ENCODE measurements at regions not wholly inside any gene's neighbourhood (a gene's known extent, or its start where the extent isn't known, plus 50 kb on each side); places are given as distances from the start of the nearest gene placed in this dataset.
A peak's percentile ranks its signal among the peaks of the same experiment; 100 is the strongest.

DNA sequence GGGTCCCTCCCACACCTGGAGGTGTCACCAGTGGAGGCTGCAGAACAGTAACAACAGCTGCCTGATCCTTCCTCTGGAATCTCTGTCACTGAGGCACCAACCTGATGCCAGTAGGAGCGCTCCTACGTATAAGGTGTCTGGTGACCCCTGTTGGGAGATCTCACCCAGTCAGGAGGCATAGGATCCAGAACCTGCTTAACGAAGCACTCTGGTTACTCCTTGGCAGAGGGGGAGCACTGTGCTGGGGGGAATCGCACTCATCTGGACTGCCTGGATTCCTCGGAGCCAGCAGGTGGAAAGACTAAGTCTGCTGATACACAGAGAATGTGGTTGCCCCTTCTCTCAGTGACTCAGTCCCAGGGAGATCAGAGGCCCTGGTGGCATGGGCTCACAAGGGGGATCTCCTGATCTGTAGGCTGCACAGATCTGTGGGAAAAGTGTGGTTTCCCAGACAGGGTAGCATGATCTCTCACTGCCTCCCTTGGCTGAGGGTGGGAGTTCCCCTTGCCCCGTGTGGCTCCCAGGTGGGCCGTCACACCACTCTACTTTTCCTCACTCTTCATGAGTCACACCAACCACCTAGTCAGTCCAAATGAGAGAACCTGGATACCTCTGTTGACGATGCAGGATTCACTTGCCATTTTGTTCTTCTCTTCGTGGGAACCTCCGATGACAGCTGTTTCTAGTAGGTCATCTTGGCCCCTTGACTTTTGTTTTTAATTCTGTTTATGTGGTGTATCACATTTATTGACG, 305.9 kb downstream of the IDS start (continued):
- TF ChIP-seq, protein P1, sequence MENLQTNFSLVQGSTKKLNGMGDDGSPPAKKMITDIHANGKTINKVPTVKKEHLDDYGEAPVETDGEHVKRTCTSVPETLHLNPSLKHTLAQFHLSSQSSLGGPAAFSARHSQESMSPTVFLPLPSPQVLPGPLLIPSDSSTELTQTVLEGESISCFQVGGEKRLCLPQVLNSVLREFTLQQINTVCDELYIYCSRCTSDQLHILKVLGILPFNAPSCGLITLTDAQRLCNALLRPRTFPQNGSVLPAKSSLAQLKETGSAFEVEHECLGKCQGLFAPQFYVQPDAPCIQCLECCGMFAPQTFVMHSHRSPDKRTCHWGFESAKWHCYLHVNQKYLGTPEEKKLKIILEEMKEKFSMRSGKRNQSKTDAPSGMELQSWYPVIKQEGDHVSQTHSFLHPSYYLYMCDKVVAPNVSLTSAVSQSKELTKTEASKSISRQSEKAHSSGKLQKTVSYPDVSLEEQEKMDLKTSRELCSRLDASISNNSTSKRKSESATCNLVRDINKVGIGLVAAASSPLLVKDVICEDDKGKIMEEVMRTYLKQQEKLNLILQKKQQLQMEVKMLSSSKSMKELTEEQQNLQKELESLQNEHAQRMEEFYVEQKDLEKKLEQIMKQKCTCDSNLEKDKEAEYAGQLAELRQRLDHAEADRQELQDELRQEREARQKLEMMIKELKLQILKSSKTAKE (IDR thresholded peaks at IDR 0.05; ENCODE audit: low read depth, poor library complexity, severe bottlenecking) = no peak
- TF ChIP-seq SUZ12 (IDR thresholded peaks at IDR 0.05; ENCODE audit: unreplicated experiment) (no peak), KLF5 (IDR thresholded peaks at IDR 0.05; ENCODE audit: partially characterized antibody) (no peak), MEF2A (IDR thresholded peaks at IDR 0.05; ENCODE audit: insufficient read depth, low read depth, low read length) (0 out of 2 replicates have a peak, but pooled peaks have one; percentile 6), ZNF622 (IDR thresholded peaks at IDR 0.05) (no peak), BMI1 (IDR thresholded peaks at IDR 0.05; ENCODE audit: borderline replicate concordance) (no peak), NBN (IDR thresholded peaks at IDR 0.05) (peak; percentile 57), GATAD2B (conservative IDR thresholded peaks at IDR 0.05; ENCODE audit: low read depth) (peak; percentile 100), RCOR1 (conservative IDR thresholded peaks at IDR 0.05; ENCODE audit: low read depth, low read length) (no peak), ATF7 (IDR thresholded peaks at IDR 0.05; ENCODE audit: low read depth) (peak; percentile 74), POLR2AphosphoS5 (IDR thresholded peaks at IDR 0.05; ENCODE audit: low read length) (peak; percentile 47; the same call in 1 of the 2 replicates), NR2F1 (conservative IDR thresholded peaks at IDR 0.05) (peak; percentile 50; the same call in 1 of the 2 replicates)
- TF ChIP-seq, protein P2, sequence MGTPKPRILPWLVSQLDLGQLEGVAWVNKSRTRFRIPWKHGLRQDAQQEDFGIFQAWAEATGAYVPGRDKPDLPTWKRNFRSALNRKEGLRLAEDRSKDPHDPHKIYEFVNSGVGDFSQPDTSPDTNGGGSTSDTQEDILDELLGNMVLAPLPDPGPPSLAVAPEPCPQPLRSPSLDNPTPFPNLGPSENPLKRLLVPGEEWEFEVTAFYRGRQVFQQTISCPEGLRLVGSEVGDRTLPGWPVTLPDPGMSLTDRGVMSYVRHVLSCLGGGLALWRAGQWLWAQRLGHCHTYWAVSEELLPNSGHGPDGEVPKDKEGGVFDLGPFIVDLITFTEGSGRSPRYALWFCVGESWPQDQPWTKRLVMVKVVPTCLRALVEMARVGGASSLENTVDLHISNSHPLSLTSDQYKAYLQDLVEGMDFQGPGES (IDR thresholded peaks at IDR 0.05) = no peak
- TF ChIP-seq, protein P3, sequence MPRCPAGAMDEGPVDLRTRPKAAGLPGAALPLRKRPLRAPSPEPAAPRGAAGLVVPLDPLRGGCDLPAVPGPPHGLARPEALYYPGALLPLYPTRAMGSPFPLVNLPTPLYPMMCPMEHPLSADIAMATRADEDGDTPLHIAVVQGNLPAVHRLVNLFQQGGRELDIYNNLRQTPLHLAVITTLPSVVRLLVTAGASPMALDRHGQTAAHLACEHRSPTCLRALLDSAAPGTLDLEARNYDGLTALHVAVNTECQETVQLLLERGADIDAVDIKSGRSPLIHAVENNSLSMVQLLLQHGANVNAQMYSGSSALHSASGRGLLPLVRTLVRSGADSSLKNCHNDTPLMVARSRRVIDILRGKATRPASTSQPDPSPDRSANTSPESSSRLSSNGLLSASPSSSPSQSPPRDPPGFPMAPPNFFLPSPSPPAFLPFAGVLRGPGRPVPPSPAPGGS (IDR thresholded peaks at IDR 0.05; ENCODE audit: borderline replicate concordance, insufficient read depth, low read depth, low read length, poor library complexity, severe bottlenecking) = peak; percentile 99
- TF ChIP-seq, protein P4, sequence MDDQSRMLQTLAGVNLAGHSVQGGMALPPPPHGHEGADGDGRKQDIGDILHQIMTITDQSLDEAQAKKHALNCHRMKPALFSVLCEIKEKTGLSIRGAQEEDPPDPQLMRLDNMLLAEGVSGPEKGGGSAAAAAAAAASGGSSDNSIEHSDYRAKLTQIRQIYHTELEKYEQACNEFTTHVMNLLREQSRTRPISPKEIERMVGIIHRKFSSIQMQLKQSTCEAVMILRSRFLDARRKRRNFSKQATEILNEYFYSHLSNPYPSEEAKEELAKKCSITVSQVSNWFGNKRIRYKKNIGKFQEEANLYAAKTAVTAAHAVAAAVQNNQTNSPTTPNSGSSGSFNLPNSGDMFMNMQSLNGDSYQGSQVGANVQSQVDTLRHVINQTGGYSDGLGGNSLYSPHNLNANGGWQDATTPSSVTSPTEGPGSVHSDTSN (IDR thresholded peaks at IDR 0.05; ENCODE audit: insufficient replicate concordance, low read depth, low read length) = no peak
- TF ChIP-seq, protein P5, sequence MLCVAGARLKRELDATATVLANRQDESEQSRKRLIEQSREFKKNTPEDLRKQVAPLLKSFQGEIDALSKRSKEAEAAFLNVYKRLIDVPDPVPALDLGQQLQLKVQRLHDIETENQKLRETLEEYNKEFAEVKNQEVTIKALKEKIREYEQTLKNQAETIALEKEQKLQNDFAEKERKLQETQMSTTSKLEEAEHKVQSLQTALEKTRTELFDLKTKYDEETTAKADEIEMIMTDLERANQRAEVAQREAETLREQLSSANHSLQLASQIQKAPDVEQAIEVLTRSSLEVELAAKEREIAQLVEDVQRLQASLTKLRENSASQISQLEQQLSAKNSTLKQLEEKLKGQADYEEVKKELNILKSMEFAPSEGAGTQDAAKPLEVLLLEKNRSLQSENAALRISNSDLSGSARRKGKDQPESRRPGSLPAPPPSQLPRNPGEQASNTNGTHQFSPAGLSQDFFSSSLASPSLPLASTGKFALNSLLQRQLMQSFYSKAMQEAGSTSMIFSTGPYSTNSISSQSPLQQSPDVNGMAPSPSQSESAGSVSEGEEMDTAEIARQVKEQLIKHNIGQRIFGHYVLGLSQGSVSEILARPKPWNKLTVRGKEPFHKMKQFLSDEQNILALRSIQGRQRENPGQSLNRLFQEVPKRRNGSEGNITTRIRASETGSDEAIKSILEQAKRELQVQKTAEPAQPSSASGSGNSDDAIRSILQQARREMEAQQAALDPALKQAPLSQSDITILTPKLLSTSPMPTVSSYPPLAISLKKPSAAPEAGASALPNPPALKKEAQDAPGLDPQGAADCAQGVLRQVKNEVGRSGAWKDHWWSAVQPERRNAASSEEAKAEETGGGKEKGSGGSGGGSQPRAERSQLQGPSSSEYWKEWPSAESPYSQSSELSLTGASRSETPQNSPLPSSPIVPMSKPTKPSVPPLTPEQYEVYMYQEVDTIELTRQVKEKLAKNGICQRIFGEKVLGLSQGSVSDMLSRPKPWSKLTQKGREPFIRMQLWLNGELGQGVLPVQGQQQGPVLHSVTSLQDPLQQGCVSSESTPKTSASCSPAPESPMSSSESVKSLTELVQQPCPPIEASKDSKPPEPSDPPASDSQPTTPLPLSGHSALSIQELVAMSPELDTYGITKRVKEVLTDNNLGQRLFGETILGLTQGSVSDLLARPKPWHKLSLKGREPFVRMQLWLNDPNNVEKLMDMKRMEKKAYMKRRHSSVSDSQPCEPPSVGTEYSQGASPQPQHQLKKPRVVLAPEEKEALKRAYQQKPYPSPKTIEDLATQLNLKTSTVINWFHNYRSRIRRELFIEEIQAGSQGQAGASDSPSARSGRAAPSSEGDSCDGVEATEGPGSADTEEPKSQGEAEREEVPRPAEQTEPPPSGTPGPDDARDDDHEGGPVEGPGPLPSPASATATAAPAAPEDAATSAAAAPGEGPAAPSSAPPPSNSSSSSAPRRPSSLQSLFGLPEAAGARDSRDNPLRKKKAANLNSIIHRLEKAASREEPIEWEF (IDR thresholded peaks at IDR 0.05; ENCODE audit: insufficient replicate concordance, low read depth, low read length) = peak; percentile 96
- TF ChIP-seq, protein P6, sequence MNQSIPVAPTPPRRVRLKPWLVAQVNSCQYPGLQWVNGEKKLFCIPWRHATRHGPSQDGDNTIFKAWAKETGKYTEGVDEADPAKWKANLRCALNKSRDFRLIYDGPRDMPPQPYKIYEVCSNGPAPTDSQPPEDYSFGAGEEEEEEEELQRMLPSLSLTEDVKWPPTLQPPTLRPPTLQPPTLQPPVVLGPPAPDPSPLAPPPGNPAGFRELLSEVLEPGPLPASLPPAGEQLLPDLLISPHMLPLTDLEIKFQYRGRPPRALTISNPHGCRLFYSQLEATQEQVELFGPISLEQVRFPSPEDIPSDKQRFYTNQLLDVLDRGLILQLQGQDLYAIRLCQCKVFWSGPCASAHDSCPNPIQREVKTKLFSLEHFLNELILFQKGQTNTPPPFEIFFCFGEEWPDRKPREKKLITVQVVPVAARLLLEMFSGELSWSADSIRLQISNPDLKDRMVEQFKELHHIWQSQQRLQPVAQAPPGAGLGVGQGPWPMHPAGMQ (IDR thresholded peaks at IDR 0.05; ENCODE audit: borderline replicate concordance) = no peak

Data from GM12878 (cell line).